ENCODE measurements at regions not wholly inside any gene's neighbourhood (a gene's known extent, or its start where the extent isn't known, plus 50 kb on each side); places are given as distances from the start of the nearest gene placed in this dataset.

DNA sequence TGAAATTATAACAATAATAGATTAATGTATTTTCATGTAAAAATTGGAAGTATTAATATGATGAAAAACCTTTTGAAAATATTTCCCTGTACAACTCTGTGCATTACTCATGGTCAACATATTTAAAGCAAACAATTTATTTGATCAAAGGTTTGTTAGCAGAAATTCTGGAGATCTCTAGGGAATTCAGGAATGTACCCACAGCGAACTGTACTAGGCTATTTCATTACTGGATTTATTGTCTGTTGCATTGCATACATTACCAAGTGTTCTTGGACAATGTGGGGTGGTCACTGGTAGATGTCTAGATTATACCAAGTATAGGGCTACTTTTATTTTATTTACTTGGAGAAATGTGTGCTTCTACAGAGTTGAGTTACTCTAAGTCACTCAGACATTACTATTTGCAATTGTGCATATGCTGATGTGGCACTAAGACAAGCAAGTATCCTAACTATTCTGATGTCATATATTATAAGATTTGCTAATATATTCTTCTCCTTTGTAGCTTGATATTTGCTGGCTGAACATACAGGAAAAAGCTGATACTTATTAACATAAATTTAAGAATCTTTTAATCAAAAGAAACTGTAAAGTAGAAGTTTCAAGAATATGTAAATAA lies 323.3 kb downstream of the CCER1 start:
- intact Hi-C loops (cut with DNase I, micrococcal nuclease) = no loop called here
- no peak for ATAC-seq
- DNase-seq = no peak

DNA sequence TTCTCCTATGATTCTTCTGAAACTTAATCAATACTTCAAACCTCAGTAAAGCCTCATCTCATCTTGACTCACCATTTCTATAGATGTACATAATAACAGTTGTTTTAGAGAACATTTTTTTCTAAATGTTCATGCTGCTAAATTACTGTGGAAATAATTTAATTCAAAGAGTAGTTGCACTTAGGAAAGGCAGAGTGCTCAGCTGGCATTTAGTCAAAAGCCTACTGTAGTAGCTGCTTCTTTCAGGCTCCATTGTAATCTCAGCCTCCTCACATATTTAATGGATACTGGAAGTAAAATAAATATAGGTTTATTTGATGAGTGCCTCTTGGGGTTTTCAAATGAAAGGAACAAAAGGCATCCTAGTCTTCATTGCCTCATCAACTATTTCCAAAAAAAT lies 325.0 kb downstream of the CCER1 start:
- intact Hi-C loops (cut with DNase I, micrococcal nuclease) = no loop called here
- ATAC-seq = no peak

GRCh38 chr12:90628213-90628612 lies 326.8 kb downstream of the CCER1 start:
- ATAC-seq = no peak
- intact Hi-C loops (cut with DNase I, micrococcal nuclease) = no loop called here
- DNase-seq = no peak

More for the DNA sequence above, 325.0 kb downstream of the CCER1 start:
- no peak for DNase-seq

- ATAC-seq = no peak
- no peak for DNase-seq
- intact Hi-C loops (cut with DNase I, micrococcal nuclease) = no loop called here
These were observed 327.6 kb downstream of the CCER1 start for GRCh38 chr12:90627180-90627896.

DNA sequence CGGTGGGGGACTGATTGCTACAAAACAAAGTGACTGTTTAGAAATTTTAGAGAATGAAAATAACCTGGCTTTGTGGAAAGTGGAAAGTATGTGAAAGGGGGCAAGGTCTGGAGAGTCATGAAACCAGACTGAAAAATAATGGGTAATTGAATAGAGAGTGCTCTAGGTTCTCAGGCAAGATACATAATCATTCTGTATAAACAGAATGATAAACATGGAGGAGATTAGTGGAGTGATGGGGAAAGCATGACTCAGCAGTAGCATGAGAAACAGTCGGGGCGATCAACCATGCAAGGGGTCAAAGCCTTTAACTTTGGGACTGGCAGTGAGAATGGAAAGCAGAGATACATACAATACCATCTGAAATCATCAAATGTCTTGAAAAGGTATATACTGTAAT lies 332.5 kb downstream of the CCER1 start:
- DNase-seq (no peak), ATAC-seq (no peak)
- intact Hi-C loops (cut with DNase I, micrococcal nuclease) = no loop called here

- ATAC-seq (no peak), DNase-seq (no peak)
- intact Hi-C loops (cut with DNase I, micrococcal nuclease) = no loop called here
These were observed 333.0 kb downstream of the CCER1 start for GRCh38 chr12:90621927-90622326.

DNA sequence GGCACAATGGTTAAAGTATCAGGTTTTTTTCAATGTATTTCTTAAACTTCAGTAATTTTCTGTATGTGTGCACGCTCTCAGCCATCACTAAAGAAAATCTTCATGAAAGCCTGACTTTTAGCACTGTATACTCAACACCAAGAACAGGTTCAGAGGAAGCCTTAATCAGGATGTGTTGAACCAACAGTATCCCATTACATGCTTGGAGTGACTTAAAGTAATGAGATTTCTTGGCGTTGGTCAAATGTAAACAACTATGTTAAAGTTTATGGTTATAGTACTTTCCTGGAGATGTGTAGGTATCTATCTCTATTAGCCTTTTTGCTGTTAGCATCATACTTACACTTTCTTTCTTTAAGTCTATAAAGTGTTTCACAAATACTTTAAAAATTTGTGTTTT lies 335.0 kb downstream of the CCER1 start:
- intact Hi-C loops (cut with DNase I, micrococcal nuclease) = no loop called here
- ATAC-seq = no peak
- no peak for DNase-seq

DNA sequence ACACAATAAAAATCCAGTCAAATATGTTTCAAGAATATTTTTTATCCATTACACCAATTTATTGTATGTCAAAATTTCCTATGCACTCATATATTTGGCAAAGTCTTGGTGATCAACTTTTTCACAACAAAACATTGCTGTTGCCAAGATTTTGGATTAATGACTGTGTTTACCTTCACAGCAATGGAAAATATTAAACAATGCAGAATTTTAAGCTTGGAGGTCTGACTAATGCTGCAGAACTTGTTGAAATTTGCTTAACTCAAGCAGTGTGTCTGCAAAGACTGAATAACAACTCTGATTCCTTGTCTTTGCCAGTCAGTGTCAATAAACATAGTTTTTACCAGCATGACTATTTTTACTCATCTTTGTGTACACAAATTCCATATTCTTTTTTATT lies 336.4 kb downstream of the CCER1 start:
- intact Hi-C loops (cut with DNase I, micrococcal nuclease) = no loop called here
- DNase-seq (no peak), ATAC-seq (no peak)

GRCh38 chr12:90611891-90612290 lies 343.1 kb downstream of the CCER1 start:
- intact Hi-C loops (cut with DNase I, micrococcal nuclease) = no loop called here
- ATAC-seq = no peak
- no peak for DNase-seq

- intact Hi-C loops (cut with DNase I, micrococcal nuclease) = no loop called here
- no peak for ATAC-seq
- no peak for DNase-seq
These were observed 343.9 kb downstream of the CCER1 start for GRCh38 chr12:90611048-90611447.

DNA sequence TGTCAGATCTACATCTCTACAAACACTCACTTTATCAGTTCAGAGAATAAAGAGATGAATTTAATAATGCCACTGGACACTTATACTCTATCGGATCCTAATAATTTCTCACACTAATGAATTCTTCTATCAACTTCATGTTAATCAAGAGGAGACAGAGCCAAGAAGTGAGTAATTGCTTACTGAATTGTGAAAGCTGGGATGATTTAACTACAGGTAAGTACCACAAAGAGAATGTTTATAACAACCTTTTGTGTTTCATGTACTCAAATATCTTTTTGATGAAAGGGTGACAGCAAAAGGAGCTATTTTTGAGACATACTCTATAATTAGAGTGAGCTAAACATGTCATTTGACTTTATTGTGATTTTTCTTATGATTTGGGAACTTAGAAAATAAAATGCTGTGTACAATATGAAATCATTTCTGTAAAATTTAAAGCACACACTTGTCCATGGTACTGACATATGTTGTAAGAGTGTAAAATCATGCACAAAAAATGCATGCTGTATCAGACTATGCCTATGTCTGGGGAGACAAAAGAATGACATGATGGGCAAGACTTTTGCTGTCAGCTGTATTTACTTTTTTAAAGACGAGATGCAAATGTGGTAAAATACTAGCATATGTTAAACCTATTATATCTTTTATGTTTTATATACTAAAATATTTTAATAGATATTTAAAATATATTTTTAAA lies 361.2 kb downstream of the CCER1 start:
- DNase-seq = no peak
- ATAC-seq = no peak
- intact Hi-C loops (cut with DNase I, micrococcal nuclease) = no loop called here

- DNase-seq (no peak), ATAC-seq (no peak)
- intact Hi-C loops (cut with DNase I, micrococcal nuclease) = no loop called here
These were observed 365.0 kb downstream of the CCER1 start for GRCh38 chr12:90589956-90590355.

GRCh38 chr12:90585640-90586304 lies 369.2 kb downstream of the CCER1 start:
- ATAC-seq = no peak
- intact Hi-C loops (cut with DNase I, micrococcal nuclease) = no loop called here
- DNase-seq = no peak

DNA sequence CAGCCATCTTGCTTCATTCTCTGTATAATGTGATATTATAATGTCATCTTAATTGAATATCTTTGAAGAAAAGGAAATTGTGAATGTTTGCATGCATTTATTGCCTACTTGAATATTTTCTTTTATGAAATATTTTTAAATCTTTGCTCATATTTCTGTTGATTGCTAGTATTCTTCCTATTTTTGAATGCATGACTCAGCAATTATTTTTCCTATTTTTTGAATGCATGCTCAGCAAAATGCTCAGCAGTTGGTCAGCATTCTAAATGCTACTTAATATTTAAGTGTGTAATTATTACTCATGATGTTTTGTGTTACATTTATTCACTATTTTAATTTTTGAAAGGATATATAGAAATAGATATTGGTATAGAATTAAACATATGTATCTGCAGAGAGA lies 378.3 kb downstream of the CCER1 start:
- no peak for DNase-seq
- intact Hi-C loops (cut with DNase I, micrococcal nuclease) = no loop called here
- ATAC-seq = no peak

- intact Hi-C loops (cut with DNase I, micrococcal nuclease) = no loop called here
- peak; percentile 39 for ATAC-seq
- DNase-seq = no peak
These were observed 379.0 kb downstream of the CCER1 start for GRCh38 chr12:90575995-90576394.

DNA sequence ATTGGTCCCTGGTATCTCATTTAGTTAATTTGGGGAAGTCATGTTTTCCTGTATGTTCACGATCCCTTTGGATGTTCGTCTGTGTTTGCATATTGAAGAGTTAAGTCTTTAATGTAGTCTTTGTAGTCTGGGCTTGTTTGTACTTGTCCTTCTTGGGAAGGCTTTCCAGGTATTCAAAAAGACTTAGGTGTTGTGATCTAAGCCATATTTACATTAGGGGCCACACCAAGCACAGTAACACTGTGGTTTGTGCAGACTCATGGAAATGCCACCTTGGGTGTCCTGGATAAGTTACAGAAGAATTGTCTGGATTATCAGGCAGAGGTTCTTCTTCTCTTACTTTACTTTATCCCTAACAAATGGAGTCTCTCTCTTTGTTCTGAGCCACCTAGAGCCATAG lies 380.3 kb downstream of the CCER1 start:
- DNase-seq = no peak
- ATAC-seq = no peak
- intact Hi-C loops (cut with DNase I, micrococcal nuclease) = no loop called here

GRCh38 chr12:90572778-90573177 lies 382.2 kb downstream of the CCER1 start:
- DNase-seq = no peak
- intact Hi-C loops (cut with DNase I, micrococcal nuclease) = no loop called here
- peak; percentile 45 for ATAC-seq

- ATAC-seq (no peak), DNase-seq (no peak)
- intact Hi-C loops (cut with DNase I, micrococcal nuclease) = no loop called here
These were observed 385.3 kb downstream of the CCER1 start for GRCh38 chr12:90569685-90570084.

DNA sequence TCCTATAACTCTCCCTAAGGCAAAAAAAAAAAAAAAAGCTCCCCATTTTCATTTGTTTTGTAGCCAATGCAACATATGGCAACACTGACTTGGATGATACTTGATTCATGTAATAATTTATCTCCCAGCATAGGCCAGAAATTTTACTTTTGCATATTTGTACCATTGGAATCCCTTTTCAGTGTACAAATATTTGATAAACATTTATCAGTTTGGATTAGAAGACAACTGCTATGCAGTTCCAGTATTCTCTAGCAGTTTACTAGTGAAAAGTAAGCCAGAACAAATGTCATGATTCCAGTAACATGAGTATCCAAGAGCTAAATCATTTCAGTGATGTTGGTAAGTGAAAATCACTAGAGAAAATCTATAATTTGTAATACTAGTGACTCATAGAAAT lies 392.3 kb downstream of the CCER1 start:
- ATAC-seq (no peak), DNase-seq (no peak)
- intact Hi-C loops (cut with DNase I, micrococcal nuclease) = no loop called here

DNA sequence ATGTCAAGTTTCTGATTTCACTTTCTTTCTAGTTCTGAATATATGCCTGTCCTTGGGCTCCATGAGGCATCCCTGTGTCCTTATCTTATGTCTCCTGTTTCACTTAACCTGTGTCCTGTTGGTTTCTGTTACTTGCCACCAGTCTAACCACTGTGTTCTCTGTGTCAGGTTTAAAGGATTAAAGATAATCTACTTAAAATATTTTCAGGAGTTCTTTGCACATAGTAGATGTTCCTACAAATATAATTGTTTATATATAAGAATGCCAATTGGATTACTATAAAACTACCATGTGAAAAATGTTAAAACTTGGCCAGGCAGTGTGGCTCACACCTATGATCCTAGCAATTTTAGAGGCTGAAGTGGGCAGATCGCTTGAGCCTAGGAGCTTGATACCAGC lies 406.4 kb downstream of the CCER1 start:
- DNase-seq (no peak), ATAC-seq (no peak)
- intact Hi-C loops (cut with DNase I, micrococcal nuclease) = no loop called here
